Lower leg skin (tissue), 3 donors: ENCODE measurements at regions not wholly inside any gene's neighbourhood (a gene's known extent, or its start where the extent isn't known, plus 50 kb on each side); places are given as distances from the start of the nearest gene placed in this dataset.

Experiments
- CTCF ChIP-seq, 3 donors: fragments of 450-650 bp; IDR thresholded peaks; one replicate each; pipeline ENCODE4 v1.5.1; 2016; ENCODE audit warnings: antibody characterized with exemption in 3 of 3, mild to moderate bottlenecking in 3 of 3, moderate library complexity in 2 of 3
- POLR2A ChIP-seq, 2 donors: fragments of 450-650 bp; IDR thresholded peaks; one replicate each; pipeline ENCODE4 v1.6.1; 2016 to 2017; ENCODE audit warnings: antibody characterized with exemption in 2 of 2, mild to moderate bottlenecking in 1 of 2, moderate library complexity in 1 of 2

DNA sequence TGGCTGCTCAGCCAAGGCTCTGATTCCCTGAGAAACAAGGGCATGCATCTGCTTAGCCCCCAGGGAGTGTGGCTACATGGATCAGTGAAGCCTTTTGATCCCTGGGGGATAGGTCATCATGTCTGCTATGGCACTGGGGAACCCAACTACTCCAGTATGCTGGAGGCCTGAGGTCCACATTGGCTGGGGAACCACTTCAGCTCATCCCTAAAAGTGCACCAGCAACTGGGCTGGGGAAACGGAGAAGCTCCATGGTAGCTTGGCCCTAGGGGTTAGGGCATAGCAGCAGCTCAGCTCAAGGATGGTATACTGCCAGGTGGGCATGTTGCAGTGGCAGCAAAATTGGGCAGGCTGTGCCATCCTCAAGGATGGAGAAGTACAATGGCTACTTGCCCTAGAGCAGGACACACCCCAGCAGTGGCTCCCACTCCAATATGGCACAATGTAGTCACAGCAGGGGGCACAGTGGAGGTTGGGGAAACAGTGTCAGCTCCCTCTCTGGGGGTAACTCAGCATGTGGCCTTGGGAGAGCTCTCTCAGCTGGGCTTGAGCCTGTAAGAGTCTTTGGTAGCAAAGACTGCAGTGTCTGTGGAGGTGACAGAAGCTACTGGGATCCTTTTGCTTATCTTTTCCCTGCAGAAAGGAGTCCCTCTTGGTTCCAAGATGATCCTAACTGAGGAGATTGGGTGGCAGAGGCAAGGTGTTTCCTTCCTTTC lies 111.5 kb upstream of the FSTL4 start:
- no peak for TF ChIP-seq CTCF (IDR thresholded peaks at IDR 0.05)
- no peak for TF ChIP-seq POLR2A (IDR thresholded peaks at IDR 0.05)
